Activated T-cell treated with anti-CD3 and anti-CD28 coated beads, Interleukin-2, amount 50 U/mL, for 24 hours (primary cell): ENCODE measurements at regions not wholly inside any gene's neighbourhood (a gene's known extent, or its start where the extent isn't known, plus 50 kb on each side); places are given as distances from the start of the nearest gene placed in this dataset.
A peak's percentile ranks its signal among the peaks of the same experiment; 100 is the strongest.

Experiments used
- DNase-seq: peaks from one replicate; pipeline ENCODE4 v3.0.0-alpha.2; 2020
- H3K27ac Mint-ChIP-seq: 2 replicates; pipeline ENCODE4 v1.8.0; 2020; ENCODE audit warnings: mild to moderate bottlenecking, mixed read lengths
- H3K27me3 Mint-ChIP-seq: 2 replicates; pipeline ENCODE4 v1.8.0; 2020; ENCODE audit warnings: mixed read lengths
- H3K36me3 Mint-ChIP-seq: 2 replicates; pipeline ENCODE4 v1.8.0; 2020; ENCODE audit warnings: low read depth, mixed read lengths
- H3K4me1 Mint-ChIP-seq: 2 replicates; pipeline ENCODE4 v1.8.0; 2020; ENCODE audit warnings: low read depth, mixed read lengths
- H3K4me3 Mint-ChIP-seq: 2 replicates; pipeline ENCODE4 v1.8.0; 2020; ENCODE audit warnings: mild to moderate bottlenecking, moderate library complexity, mixed read lengths
- H3K9me3 Mint-ChIP-seq: 2 replicates; pipeline ENCODE4 v1.8.0; 2020; ENCODE audit warnings: mixed read lengths

DNA sequence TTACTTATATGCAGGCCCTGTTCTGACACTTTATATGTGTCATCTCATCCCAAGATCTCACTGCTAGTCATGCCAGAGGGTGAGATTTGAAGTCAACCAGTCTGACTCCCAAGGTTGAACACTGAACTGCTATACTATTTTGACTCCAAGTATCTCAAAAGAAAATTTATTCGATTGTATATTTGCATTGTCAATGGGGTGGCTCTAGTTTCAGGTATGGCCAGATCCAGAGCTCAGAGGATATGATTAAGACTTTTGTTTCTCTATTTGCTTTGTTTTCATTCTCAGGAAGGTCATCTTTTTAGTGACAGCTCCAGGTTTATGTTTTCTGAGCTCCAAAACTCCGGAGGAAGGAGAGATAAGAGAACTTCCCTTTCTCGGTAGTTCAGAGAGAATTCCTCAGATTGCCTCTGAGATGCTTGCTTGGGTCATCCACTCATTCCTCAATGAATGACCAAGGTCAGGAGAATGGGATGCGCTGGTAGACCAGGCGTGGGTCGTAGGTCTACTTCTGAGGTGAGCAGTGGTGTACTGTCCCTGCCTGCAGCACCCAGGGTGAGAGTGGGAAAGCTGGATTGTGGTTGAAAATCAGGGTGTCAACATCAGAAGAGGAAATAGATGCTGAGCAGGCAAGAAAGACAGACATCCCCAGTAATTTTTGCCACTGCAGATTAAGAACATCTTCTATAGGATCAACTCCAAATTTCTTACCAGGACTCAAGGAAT is 99.3 kb downstream of the PFDN4 start:
- H3K9me3 Mint-ChIP-seq, result no peaks in the 10 kb centered on the region

DNA sequence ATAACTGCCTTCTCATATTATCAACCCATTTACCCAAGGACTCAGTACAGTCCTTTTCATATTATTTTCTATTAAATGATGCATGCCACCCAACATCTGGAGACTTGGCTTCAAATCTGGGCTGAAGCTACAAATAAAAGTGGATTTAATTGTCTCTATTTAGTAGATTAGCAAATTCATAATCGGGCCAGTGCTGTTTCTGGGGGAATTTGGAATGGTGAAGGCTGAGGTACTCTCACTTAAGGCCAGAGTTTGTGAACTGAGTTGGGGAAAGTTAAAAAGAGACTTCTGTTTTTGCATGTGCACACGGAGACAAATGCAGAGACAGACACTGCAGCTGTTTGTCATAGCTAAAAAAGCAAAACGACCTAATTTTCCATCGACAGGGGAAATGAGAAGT is 100.9 kb downstream of the PFDN4 start:
- DNase-seq, result no peak
- Mint-ChIP-seq H3K4me3 (no peak overlapping the region), H3K36me3 (no peaks in the 10 kb centered on the region), H3K4me1 (peaks cover 27% of the 10 kb centered on the region), H3K9me3 (no peaks in the 10 kb centered on the region), H3K27me3 (peaks cover 34% of the 10 kb centered on the region), H3K27ac (no peak overlapping the region)

More for the DNA sequence above, 99.3 kb downstream of the PFDN4 start:
- Mint-ChIP-seq H3K27me3 (peaks cover 42% of the 10 kb centered on the region), H3K27ac (no peak overlapping the region), H3K4me3 (no peak overlapping the region), H3K36me3 (no peaks in the 10 kb centered on the region), H3K4me1 (peaks cover 21% of the 10 kb centered on the region)
- no peak for DNase-seq

DNA sequence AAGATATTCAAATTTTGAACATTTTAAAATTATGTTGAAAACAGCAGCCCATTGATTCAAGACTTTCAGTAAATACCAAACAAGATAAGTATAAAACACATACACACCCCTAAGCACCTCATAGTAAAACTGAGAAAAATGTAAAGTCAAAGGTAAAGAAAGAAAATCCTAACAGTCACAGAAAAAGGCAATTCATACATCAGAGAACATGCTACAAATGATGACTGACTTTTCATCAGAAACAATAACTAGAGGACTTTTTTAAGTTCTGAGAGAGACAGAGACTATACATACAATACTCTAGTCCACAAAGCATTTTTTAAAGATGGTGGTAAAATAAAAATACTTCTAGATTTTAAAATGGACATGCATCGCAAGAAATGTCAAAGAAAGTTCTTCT is 111.0 kb downstream of the PFDN4 start:
- peak overlapping the region; percentile 24 for H3K27ac Mint-ChIP-seq
- no peaks in the 10 kb centered on the region for H3K36me3 Mint-ChIP-seq
- no peak for DNase-seq
- peaks cover 45% of the 10 kb centered on the region for H3K4me1 Mint-ChIP-seq
- H3K4me3 Mint-ChIP-seq, result no peak overlapping the region
- no peaks in the 10 kb centered on the region for H3K9me3 Mint-ChIP-seq
- peaks cover 24% of the 10 kb centered on the region for H3K27me3 Mint-ChIP-seq

DNA sequence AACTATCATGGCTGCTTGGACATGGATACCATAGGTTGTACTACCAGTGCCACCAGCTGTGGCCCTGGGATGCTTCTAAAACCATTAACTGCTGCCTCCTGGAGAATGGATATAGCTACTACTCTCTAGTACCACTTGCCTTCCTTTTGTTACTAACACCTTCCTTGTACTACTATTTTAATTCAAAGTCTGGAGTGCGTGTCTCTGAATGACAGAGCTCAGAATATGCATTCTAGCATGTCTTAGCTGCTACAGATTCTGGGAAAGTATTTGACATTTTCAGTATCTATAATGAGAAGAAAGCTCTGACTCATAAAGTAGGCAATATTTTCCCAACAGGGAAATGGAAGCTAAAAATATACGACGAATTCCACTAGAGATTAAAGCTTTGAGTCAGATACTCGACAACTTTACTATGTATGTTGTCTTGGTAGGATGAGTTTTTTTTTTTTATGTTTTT is 112.3 kb downstream of the PFDN4 start:
- peaks cover 17% of the 10 kb centered on the region for H3K27me3 Mint-ChIP-seq
- no peaks in the 10 kb centered on the region for H3K36me3 Mint-ChIP-seq
- H3K4me1 Mint-ChIP-seq, result peaks cover 55% of the 10 kb centered on the region
- no peak for DNase-seq
- H3K27ac Mint-ChIP-seq, result peak overlapping the region; percentile 50
- H3K4me3 Mint-ChIP-seq, result no peak overlapping the region
- H3K9me3 Mint-ChIP-seq, result no peaks in the 10 kb centered on the region

DNA sequence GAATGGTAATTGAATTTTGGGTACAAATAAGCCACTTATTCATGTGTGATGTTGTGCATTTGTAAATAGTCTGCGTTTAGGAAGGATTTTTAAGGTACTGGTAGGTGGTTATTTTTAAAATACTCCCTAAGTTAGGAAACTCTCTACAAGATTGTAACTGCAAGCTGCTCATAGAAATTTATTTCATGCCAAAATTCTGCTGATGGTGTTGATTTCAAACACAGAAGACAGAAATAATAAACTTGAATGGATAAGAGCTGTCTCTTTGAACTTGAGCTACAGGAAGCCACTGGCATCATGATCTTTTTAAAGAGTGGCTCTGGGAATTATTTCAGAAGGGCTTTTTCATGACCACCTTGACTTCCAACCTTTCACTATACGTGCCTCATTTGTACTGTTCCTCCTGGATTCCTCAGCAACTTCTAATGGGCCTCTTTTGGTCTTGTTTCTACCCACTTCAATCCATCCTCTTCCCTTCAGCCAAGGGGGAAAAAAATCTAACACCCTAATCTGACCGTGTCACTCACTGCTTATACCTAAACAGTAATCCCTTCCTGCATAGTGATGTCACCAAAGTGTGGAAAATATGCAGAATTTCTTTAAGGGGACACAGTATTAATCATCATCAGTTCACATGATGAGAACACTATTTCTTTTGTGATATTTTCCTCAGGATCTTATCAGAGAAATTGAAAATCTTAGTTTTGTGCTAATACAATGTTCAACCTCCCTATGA is 113.6 kb downstream of the PFDN4 start:
- no peak overlapping the region for H3K4me3 Mint-ChIP-seq
- peak overlapping the region; percentile 84 for H3K27ac Mint-ChIP-seq
- no peak for DNase-seq
- H3K9me3 Mint-ChIP-seq, result no peaks in the 10 kb centered on the region
- H3K4me1 Mint-ChIP-seq, result peaks cover 59% of the 10 kb centered on the region
- H3K36me3 Mint-ChIP-seq, result no peaks in the 10 kb centered on the region
- H3K27me3 Mint-ChIP-seq, result peaks cover 6% of the 10 kb centered on the region

DNA sequence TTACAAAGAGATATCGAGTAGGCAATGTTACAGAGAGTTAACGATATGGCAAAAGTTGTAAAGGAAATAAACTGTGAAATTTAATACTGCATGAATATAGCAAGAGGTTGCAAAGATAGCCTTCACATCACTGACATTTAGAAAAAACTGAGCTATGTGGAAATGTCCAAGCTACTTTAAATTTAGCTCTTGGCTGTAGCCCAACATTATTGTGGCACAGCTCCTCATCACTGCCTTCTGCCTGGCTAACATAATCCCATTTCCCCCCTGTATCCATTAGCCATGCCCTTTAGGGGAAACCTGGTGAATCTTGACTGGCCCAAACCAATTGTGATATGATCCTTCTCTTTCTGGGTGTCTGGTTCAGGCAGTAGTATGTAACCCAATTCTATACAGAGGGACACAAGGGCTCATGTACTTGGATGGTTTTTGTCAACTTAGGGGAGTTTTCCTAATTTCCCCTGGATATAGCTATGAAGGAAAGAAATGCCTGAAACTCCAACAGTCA is 115.4 kb downstream of the PFDN4 start:
- H3K4me1 Mint-ChIP-seq, result peaks cover 56% of the 10 kb centered on the region
- no peaks in the 10 kb centered on the region for H3K36me3 Mint-ChIP-seq
- H3K27me3 Mint-ChIP-seq, result peaks cover 2% of the 10 kb centered on the region
- no peak for DNase-seq
- no peak overlapping the region for H3K4me3 Mint-ChIP-seq
- no peaks in the 10 kb centered on the region for H3K9me3 Mint-ChIP-seq
- H3K27ac Mint-ChIP-seq, result no peak overlapping the region

DNA sequence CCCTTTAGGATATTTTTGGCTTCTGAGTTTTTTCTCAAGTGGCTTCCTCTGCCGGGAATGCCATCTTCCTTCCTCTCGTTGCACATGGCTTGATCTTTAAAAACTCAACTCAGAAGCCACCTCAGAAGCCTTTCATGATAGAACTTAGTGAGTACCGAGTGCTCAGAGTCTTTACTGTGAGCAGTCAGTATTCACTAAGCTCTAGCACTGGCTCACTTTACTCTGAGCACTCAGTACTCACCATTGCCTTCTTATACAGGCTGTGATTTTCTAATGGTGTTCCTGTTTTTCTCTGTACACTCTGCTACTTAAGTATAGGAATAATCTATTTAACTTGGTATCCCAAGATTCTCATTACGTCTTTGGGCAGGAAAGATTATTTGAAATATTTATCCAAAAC is 116.2 kb downstream of the PFDN4 start:
- Mint-ChIP-seq H3K27me3 (no peaks in the 10 kb centered on the region), H3K4me3 (no peak overlapping the region), H3K27ac (peak overlapping the region; percentile 47), H3K4me1 (peaks cover 53% of the 10 kb centered on the region), H3K36me3 (no peaks in the 10 kb centered on the region), H3K9me3 (no peaks in the 10 kb centered on the region)
- no peak for DNase-seq

DNA sequence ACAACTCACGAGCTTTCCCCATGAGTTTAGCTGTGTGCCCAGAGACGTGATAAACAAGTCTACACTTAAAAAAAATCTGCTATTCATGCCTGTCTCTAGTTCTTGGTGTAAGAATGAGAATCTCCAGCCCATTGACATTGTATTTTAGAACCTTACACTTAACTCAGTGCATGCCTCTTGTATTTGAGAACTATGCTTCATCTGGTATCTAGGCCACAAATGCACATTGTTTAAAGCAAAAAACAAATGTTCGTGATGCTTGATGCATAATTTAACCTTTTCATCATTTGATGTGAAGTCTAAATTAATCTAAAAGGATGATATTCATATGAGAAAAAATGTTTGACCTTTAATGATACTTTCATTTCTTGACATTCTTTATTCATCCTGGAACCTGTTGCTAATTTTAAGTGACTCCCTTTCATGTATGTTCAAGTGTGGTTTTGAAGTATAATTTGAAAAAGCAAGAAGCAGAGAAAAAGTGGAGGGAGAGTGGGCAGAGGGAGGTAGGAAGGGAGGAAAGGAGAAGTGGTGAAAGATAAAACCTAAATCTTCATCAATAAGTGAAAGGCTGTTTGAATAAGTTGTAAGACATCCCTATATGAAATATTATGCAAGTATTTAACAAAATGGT is 116.9 kb downstream of the PFDN4 start:
- no peak for DNase-seq
- no peak overlapping the region for H3K4me3 Mint-ChIP-seq
- H3K27me3 Mint-ChIP-seq, result peaks cover 2% of the 10 kb centered on the region
- H3K36me3 Mint-ChIP-seq, result no peaks in the 10 kb centered on the region
- no peaks in the 10 kb centered on the region for H3K9me3 Mint-ChIP-seq
- peak overlapping the region; percentile 47 for H3K27ac Mint-ChIP-seq
- H3K4me1 Mint-ChIP-seq, result peaks cover 49% of the 10 kb centered on the region

DNA sequence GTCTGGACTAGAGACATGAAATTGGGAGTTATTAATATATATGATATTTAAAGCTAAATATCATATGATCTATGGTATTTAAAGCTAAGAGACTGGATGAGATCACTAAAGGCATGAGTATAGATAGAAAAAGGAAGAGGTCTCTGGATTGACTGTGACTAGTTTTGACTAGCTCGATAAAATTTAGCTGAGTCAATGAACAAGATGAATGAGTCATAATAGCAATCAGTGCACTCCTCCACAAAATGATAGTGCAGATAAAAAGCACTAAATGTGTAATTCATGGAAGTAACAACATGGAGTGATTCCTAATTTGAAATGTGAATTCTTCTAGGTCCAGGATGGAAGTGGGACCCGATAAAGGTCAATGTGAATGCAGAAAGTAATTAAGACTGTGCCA is 127.4 kb downstream of the PFDN4 start:
- H3K27ac Mint-ChIP-seq, result no peak overlapping the region
- no peaks in the 10 kb centered on the region for H3K36me3 Mint-ChIP-seq
- no peaks in the 10 kb centered on the region for H3K4me1 Mint-ChIP-seq
- no peak overlapping the region for H3K4me3 Mint-ChIP-seq
- H3K9me3 Mint-ChIP-seq, result peaks cover 10% of the 10 kb centered on the region
- peaks cover 23% of the 10 kb centered on the region for H3K27me3 Mint-ChIP-seq
- no peak for DNase-seq

DNA sequence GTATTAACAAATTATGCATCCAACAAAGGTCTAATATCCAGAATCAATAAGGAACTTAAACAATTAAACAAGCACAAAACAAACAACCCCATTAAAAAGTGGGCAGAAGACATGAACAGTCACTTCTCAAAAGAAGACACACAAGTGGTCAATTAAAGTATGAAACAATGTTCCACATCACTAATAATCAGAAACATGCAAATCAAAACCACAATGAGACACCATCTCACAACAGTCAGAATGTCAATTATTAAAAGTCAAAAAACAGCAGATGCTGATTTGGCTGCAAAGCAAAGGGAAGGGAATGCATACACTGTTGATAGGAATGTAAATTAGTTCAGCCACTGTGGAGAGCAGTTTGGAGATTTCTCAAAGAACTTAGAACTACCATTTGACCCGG is 129.3 kb downstream of the PFDN4 start:
- peaks cover 10% of the 10 kb centered on the region for H3K9me3 Mint-ChIP-seq
- no peaks in the 10 kb centered on the region for H3K36me3 Mint-ChIP-seq
- peaks cover 15% of the 10 kb centered on the region for H3K27me3 Mint-ChIP-seq
- H3K27ac Mint-ChIP-seq, result no peak overlapping the region
- no peaks in the 10 kb centered on the region for H3K4me1 Mint-ChIP-seq
- H3K4me3 Mint-ChIP-seq, result no peak overlapping the region
- no peak for DNase-seq

DNA sequence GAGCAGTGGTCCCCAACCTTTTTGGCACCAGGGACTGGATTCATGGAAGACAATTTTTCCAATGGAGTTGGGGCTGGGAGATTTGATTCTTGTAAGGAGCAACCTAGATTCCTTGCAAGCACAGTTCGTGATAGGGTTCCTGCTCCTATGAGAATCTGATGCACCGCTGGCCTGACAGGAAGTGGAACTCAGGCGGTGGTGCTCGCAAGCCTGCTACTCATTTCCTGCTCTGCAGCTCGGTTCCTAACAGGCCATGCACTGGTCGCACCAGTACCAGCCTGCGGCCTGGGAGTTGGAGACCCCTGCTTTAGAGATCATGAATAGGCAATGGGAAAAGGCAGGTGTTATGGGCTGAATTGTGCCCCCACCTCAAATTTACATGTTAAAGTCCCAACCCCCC is 131.2 kb downstream of the PFDN4 start:
- Mint-ChIP-seq H3K9me3 (peaks cover 10% of the 10 kb centered on the region), H3K27ac (no peak overlapping the region), H3K4me3 (no peak overlapping the region), H3K36me3 (no peaks in the 10 kb centered on the region), H3K4me1 (no peaks in the 10 kb centered on the region), H3K27me3 (peaks cover 13% of the 10 kb centered on the region)
- DNase-seq, result no peak

DNA sequence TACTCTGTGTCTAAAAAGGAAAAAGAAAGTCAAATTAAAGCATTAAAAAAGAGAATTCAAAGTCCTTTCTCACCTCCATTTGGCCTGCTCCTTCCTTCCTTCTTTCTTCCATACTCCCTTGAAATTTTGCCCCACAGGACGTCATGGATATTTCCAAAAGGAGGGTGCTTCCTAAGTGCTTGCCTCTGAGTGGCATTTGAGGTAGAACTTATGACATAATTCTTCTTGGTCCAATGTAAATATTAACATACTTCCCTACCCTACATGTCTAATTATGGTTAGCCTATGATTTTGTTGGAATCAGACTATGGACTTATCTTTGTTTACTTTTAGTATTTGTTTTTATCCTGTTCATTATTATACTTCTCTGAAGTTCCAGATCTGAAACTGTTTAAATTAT is 132.3 kb downstream of the PFDN4 start:
- no peak overlapping the region for H3K4me3 Mint-ChIP-seq
- DNase-seq, result no peak
- H3K27ac Mint-ChIP-seq, result no peak overlapping the region
- peaks cover 10% of the 10 kb centered on the region for H3K9me3 Mint-ChIP-seq
- H3K36me3 Mint-ChIP-seq, result no peaks in the 10 kb centered on the region
- peaks cover 11% of the 10 kb centered on the region for H3K27me3 Mint-ChIP-seq
- H3K4me1 Mint-ChIP-seq, result peaks cover 2% of the 10 kb centered on the region

DNA sequence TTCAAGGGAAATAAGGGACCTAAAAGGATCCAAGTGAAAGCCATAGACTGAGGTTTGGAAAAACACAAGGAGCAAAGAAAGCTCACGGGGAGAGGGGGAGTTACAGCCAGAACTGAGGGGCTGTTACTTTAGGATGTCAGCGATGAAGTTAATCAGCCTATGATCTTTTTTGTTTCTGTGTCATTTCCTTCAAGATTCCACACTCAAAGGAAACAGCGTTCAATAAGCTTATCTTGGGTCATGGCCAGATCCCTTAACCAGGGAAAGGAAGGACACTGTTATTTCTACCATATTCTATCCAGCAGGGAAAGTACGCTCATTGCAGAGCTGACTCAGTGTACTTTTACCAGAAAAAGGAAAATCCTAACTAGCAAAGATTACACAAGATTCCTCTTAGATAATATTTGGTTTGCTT is 132.8 kb downstream of the PFDN4 start:
- peaks cover 8% of the 10 kb centered on the region for H3K9me3 Mint-ChIP-seq
- H3K4me1 Mint-ChIP-seq, result peaks cover 4% of the 10 kb centered on the region
- no peak overlapping the region for H3K27ac Mint-ChIP-seq
- DNase-seq, result no peak
- H3K36me3 Mint-ChIP-seq, result no peaks in the 10 kb centered on the region
- peaks cover 11% of the 10 kb centered on the region for H3K27me3 Mint-ChIP-seq
- H3K4me3 Mint-ChIP-seq, result no peak overlapping the region

DNA sequence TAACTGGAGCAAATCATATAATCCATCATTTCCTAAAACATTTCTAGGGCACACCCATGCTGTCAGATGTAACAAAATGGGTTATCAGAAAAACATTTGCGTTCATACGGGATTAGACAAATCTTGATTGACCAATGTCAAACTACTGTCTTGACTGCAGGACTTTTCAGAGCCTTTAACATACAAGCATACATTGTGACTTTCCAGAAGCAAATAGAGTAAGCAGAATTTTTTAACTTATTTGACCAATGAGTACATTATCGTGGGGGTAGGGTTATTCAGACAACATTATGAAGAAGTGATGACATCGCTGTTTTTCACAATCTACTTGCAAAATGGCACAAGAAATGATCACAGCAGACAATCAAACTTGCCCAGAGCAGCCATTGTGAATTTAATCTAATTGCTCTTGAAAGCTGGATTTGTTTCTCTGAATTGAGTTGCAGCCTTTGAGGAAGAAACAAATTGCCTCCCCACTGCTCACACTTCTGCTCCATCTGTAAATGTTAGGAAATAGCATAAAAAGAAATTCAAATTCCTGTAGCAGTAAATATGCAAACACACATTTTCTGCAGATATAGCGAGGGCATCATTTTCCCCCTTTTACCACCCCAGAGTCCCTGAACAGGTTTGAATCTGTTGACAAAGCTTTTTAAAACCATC is 133.0 kb upstream of the DOK5 start:
- peaks cover 13% of the 10 kb centered on the region for H3K4me1 Mint-ChIP-seq
- H3K27ac Mint-ChIP-seq, result no peak overlapping the region
- peaks cover 18% of the 10 kb centered on the region for H3K27me3 Mint-ChIP-seq
- no peak for DNase-seq
- no peaks in the 10 kb centered on the region for H3K9me3 Mint-ChIP-seq
- H3K36me3 Mint-ChIP-seq, result no peaks in the 10 kb centered on the region
- H3K4me3 Mint-ChIP-seq, result no peak overlapping the region
